DND-41 (cell line): ENCODE measurements at regions not wholly inside any gene's neighbourhood (a gene's known extent, or its start where the extent isn't known, plus 50 kb on each side); places are given as distances from the start of the nearest gene placed in this dataset.

Source experiments
- ATAC-seq: fragments of 200-7000 bp; cut with Tn5 transposase; 3 replicates; pipeline ENCODE4 v1.9.1; 2021; ENCODE audit warnings: low read depth; ENCODE audit not compliant: insufficient read depth
- DNase-seq: peaks from one replicate; pipeline ENCODE4 v3.0.0-alpha.2; 2020
- H2AFZ ChIP-seq: 2 replicates; pipeline ENCODE4 v1.6.0; 2012; ENCODE audit warnings: low read depth, low read length
- H3K27ac ChIP-seq: 2 replicates; pipeline ENCODE4 v1.5.1; 2012; ENCODE audit warnings: low read length, inconsistent platforms
- H3K27me3 ChIP-seq: fragments of 200-600 bp; sonication (generic); 2 replicates; pipeline ENCODE4 v1.6.0; 2012; ENCODE audit warnings: low read length, mild to moderate bottlenecking, inconsistent platforms; ENCODE audit not compliant: insufficient read depth, poor library complexity
- H3K36me3 ChIP-seq: 2 replicates; pipeline ENCODE4 v1.5.1; 2012; ENCODE audit warnings: low read length, inconsistent platforms; ENCODE audit not compliant: insufficient read depth
- H3K4me1 ChIP-seq: 2 replicates; pipeline ENCODE4 v1.5.1; 2012; ENCODE audit warnings: mild to moderate bottlenecking, low read length; ENCODE audit not compliant: insufficient read depth
- H3K4me2 ChIP-seq: 2 replicates; pipeline ENCODE4 v1.6.0; 2012; ENCODE audit warnings: mild to moderate bottlenecking, moderate library complexity, low read length, inconsistent platforms; ENCODE audit not compliant: insufficient read depth
- H3K4me3 ChIP-seq, 2 experiments: fragments of 200-600 bp in 1 of 2; shearing (Covaris generic) in 1 of 2; 2 replicates each; pipeline ENCODE4 v1.5.1; 2012 to 2016; ENCODE audit warnings: inconsistent platforms in 2 of 2, low read length in 2 of 2, mild to moderate bottlenecking in 2 of 2, low read depth in 1 of 2, moderate library complexity in 1 of 2
- H3K79me2 ChIP-seq: 2 replicates; pipeline ENCODE4 v1.6.0; 2012; ENCODE audit warnings: low read length, inconsistent platforms; ENCODE audit not compliant: insufficient read depth
- H3K9ac ChIP-seq: 2 replicates; pipeline ENCODE4 v1.6.0; 2012; ENCODE audit warnings: low read depth, mild to moderate bottlenecking, inconsistent platforms, low read length, moderate library complexity
- H3K9me3 ChIP-seq: 2 replicates; pipeline ENCODE4 v1.5.1; 2012; ENCODE audit warnings: low read length, moderate library complexity, mild to moderate bottlenecking, inconsistent platforms; ENCODE audit not compliant: insufficient read depth, severe bottlenecking
- H4K20me1 ChIP-seq: 2 replicates; pipeline ENCODE4 v1.6.0; 2012; ENCODE audit warnings: low read length; ENCODE audit not compliant: insufficient read depth
- EZH2 ChIP-seq: IDR thresholded peaks from 3 replicates; pipeline ENCODE4 v1.6.1; 2012; ENCODE audit warnings: borderline replicate concordance, low read depth, mild to moderate bottlenecking, moderate library complexity, low read length, inconsistent platforms; ENCODE audit not compliant: severe bottlenecking
- TF ChIP-seq, protein P1 (sequence below): IDR thresholded peaks from 2 replicates; pipeline ENCODE4 v1.5.1; 2012; ENCODE audit warnings: borderline replicate concordance, low read length, moderate library complexity, mild to moderate bottlenecking; ENCODE audit not compliant: poor library complexity, severe bottlenecking; ENCODE audit errors: extremely low read depth

DNA sequence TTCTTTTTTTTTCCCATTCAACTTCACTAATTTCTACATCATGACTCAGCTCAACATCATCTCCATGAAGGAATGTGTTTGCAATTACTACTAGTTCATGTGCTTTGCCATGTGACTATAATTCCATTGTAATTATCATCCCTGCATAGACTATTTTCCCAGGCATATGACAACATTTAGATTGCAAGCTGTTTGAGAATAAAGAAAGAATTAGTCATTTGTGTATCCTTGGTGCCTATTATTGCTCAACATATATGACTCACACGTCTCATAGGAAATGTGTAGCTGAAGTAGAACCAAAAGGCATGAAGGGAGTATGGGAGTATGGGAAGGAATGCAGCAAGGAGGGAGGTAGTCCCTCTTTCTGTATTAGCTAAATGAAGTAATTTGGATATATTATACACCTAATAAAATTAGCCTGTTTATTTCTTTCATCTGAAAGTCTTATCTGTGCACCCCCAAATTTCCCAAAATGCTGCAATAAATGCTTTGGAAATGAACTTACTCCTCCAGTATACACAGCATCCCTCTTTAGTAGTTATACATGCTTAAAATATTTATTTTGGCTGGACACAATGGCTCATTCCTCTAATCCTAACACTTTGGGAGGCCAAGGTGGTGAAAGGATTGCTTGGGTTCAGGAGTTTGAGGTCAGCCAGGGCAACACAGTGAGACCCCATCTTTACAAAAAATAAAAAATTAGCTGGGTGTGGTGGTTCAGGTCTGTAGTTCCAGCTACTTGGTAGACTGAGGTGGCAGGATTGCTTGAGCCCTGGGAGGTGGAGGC is 316.9 kb upstream of the ADGRL4 start:
- no peak overlapping the region for H3K4me2 ChIP-seq
- H2AFZ ChIP-seq = no peak overlapping the region
- H3K9me3 ChIP-seq = no peaks in the 10 kb centered on the region
- H3K27me3 ChIP-seq = no peaks in the 10 kb centered on the region
- no peak overlapping the region for H3K4me3 ChIP-seq
- no peak for ATAC-seq
- no peaks in the 10 kb centered on the region for H3K36me3 ChIP-seq
- no peaks in the 10 kb centered on the region for H3K79me2 ChIP-seq
- TF ChIP-seq, protein P1, sequence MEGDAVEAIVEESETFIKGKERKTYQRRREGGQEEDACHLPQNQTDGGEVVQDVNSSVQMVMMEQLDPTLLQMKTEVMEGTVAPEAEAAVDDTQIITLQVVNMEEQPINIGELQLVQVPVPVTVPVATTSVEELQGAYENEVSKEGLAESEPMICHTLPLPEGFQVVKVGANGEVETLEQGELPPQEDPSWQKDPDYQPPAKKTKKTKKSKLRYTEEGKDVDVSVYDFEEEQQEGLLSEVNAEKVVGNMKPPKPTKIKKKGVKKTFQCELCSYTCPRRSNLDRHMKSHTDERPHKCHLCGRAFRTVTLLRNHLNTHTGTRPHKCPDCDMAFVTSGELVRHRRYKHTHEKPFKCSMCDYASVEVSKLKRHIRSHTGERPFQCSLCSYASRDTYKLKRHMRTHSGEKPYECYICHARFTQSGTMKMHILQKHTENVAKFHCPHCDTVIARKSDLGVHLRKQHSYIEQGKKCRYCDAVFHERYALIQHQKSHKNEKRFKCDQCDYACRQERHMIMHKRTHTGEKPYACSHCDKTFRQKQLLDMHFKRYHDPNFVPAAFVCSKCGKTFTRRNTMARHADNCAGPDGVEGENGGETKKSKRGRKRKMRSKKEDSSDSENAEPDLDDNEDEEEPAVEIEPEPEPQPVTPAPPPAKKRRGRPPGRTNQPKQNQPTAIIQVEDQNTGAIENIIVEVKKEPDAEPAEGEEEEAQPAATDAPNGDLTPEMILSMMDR = no peak
- no peak for TF ChIP-seq EZH2
- H4K20me1 ChIP-seq = no peaks in the 10 kb centered on the region
- H3K9ac ChIP-seq = no peak overlapping the region
- DNase-seq = no peak
- H3K27ac ChIP-seq = no peak overlapping the region
- no peaks in the 10 kb centered on the region for H3K4me1 ChIP-seq

DNA sequence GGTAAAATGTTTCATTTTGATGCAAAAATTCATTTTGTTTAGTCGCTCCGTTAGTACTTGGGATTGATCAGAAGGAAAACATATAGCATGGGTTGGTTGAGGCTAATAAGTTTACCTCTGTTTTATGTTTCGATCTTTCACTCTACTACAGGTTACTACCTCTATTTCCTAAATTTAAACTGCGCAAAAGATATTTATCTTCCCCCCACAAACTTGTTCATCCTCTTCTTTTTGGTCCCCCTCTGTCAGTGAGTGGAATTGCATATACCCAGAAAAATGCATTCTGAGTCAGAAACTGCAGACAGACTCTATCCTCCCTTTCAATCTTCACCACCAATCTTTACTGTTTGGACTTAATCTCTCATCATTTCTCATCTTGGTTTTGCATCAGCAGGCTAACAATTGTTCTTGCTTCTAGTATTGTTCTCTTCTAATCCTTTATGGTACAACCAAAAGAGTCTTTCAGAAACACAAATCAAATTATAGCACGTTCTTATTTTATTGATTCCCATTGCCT is 316.0 kb upstream of the ADGRL4 start:
- TF ChIP-seq EZH2 = no peak
- TF ChIP-seq, protein P1 = no peak
- Histone ChIP-seq H3K9ac (no peak overlapping the region), H3K4me3 (no peak overlapping the region), H3K36me3 (no peaks in the 10 kb centered on the region), H3K4me1 (no peaks in the 10 kb centered on the region), H2AFZ (no peak overlapping the region), H3K27ac (no peak overlapping the region), H3K9me3 (no peaks in the 10 kb centered on the region), H3K27me3 (no peaks in the 10 kb centered on the region), H4K20me1 (no peaks in the 10 kb centered on the region), H3K79me2 (no peaks in the 10 kb centered on the region), H3K4me2 (no peak overlapping the region)
- DNase-seq (no peak), ATAC-seq (no peak)

DNA sequence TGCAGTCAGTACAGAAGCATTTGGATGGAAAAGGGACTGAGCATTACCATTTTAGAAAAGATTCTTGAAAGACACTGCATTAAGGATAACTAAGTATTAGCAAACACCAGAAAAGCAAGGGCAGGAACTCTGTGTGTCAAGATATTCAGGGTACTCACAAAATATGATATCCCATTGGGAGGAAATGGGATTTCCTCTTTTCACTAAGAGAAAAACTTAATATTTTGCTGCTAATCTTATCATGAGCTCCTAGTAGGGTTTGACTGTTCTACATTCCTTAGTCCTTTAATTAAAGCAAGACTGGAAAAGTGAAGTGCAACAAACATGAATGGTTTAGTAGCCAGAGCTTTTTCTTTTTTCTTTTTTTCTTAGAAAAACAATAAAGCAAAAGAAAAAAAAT is 305.9 kb upstream of the ADGRL4 start:
- no peak overlapping the region for H3K4me2 ChIP-seq
- no peak overlapping the region for H2AFZ ChIP-seq
- no peaks in the 10 kb centered on the region for H3K27me3 ChIP-seq
- ATAC-seq = no peak
- TF ChIP-seq EZH2 = no peak
- TF ChIP-seq, protein P1 = no peak
- no peaks in the 10 kb centered on the region for H3K36me3 ChIP-seq
- no peaks in the 10 kb centered on the region for H4K20me1 ChIP-seq
- H3K4me1 ChIP-seq = no peaks in the 10 kb centered on the region
- H3K9me3 ChIP-seq = no peaks in the 10 kb centered on the region
- H3K79me2 ChIP-seq = no peaks in the 10 kb centered on the region
- H3K27ac ChIP-seq = no peak overlapping the region
- no peak overlapping the region for H3K4me3 ChIP-seq
- H3K9ac ChIP-seq = no peak overlapping the region
- no peak for DNase-seq

DNA sequence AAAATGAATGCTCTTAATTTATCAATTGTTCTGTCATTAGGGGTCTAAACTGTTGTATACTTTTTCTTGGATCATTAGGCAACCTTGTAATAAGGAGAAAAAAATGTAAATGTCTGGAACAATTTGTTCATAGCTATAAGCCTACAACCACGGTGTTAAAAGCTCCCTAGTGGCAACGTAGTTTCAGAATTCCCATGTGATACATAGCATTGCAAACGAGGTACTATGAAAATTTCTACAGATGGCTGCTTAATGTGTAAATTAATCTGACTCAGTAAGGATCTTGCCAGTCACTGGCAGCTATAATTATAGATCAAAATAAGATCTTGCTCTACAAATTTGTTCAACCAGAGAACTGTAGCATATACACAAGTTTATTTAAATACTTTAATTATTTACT is 304.1 kb upstream of the ADGRL4 start:
- H3K9me3 ChIP-seq = no peaks in the 10 kb centered on the region
- H3K27ac ChIP-seq = no peak overlapping the region
- ATAC-seq (no peak), DNase-seq (no peak)
- TF ChIP-seq, protein P1 = no peak
- TF ChIP-seq EZH2 = no peak
- no peak overlapping the region for H3K9ac ChIP-seq
- no peaks in the 10 kb centered on the region for H3K27me3 ChIP-seq
- H2AFZ ChIP-seq = no peak overlapping the region
- H3K4me1 ChIP-seq = no peaks in the 10 kb centered on the region
- H3K36me3 ChIP-seq = no peaks in the 10 kb centered on the region
- H3K79me2 ChIP-seq = no peaks in the 10 kb centered on the region
- H3K4me2 ChIP-seq = no peak overlapping the region
- H3K4me3 ChIP-seq = no peak overlapping the region
- no peaks in the 10 kb centered on the region for H4K20me1 ChIP-seq
